ENCODE measurements at regions not wholly inside any gene's neighbourhood (a gene's known extent, or its start where the extent isn't known, plus 50 kb on each side); places are given as distances from the start of the nearest gene placed in this dataset.

- TF ChIP-seq, protein P1, sequence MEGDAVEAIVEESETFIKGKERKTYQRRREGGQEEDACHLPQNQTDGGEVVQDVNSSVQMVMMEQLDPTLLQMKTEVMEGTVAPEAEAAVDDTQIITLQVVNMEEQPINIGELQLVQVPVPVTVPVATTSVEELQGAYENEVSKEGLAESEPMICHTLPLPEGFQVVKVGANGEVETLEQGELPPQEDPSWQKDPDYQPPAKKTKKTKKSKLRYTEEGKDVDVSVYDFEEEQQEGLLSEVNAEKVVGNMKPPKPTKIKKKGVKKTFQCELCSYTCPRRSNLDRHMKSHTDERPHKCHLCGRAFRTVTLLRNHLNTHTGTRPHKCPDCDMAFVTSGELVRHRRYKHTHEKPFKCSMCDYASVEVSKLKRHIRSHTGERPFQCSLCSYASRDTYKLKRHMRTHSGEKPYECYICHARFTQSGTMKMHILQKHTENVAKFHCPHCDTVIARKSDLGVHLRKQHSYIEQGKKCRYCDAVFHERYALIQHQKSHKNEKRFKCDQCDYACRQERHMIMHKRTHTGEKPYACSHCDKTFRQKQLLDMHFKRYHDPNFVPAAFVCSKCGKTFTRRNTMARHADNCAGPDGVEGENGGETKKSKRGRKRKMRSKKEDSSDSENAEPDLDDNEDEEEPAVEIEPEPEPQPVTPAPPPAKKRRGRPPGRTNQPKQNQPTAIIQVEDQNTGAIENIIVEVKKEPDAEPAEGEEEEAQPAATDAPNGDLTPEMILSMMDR (IDR thresholded peaks at IDR 0.05): no peak
- TF ChIP-seq POLR2A (IDR thresholded peaks at IDR 0.05): no peak
Measured at GRCh38 chr5:135238622-135239452, 160.2 kb downstream of the MACROH2A1 start.

Data from esophagus squamous epithelium (tissue), 4 donors.